Loucy (cell line): ENCODE measurements at regions not wholly inside any gene's neighbourhood (a gene's known extent, or its start where the extent isn't known, plus 50 kb on each side); places are given as distances from the start of the nearest gene placed in this dataset.
"Not testable (repeated sequence)": the region's sequence is repeated elsewhere in the genome, so short reads cannot be mapped to it uniquely, and the experiment has no call there.

Experiments
- H2AFZ ChIP-seq: fragments of 200-600 bp; sonication (generic); 2 replicates; pipeline ENCODE4 v1.6.0; 2016; ENCODE audit warnings: antibody characterized with exemption, mild to moderate bottlenecking, low read length, moderate library complexity
- H3F3A ChIP-seq: fragments of 200-600 bp; 2 replicates; pipeline ENCODE4 v1.6.0; 2016; ENCODE audit warnings: antibody characterized with exemption, low read depth, mild to moderate bottlenecking
- H3K27me3 ChIP-seq: fragments of 200-600 bp; sonication (generic); 2 replicates; pipeline ENCODE4 v1.6.1; 2014; ENCODE audit warnings: low read length, mild to moderate bottlenecking; ENCODE audit not compliant: insufficient read depth, poor library complexity, severe bottlenecking
- H3K36me3 ChIP-seq: fragments of 200-600 bp; sonication (generic); 2 replicates; pipeline ENCODE4 v1.6.1; 2016; ENCODE audit warnings: low read length; ENCODE audit not compliant: insufficient read depth
- H3K4me1 ChIP-seq: fragments of 200-600 bp; sonication (generic); 2 replicates; pipeline ENCODE4 v1.5.1; 2014; ENCODE audit warnings: low read length, mild to moderate bottlenecking; ENCODE audit not compliant: insufficient read depth, poor library complexity, severe bottlenecking
- H3K4me2 ChIP-seq: fragments of 200-600 bp; sonication (generic); 2 replicates; pipeline ENCODE4 v1.6.0; 2014; ENCODE audit warnings: antibody characterized with exemption, low read length, low read depth, mild to moderate bottlenecking; ENCODE audit not compliant: poor library complexity, severe bottlenecking
- H3K4me3 ChIP-seq: fragments of 200-600 bp; sonication (generic); 2 replicates; pipeline ENCODE4 v1.5.1; 2014; ENCODE audit warnings: low read length, mild to moderate bottlenecking, mixed read lengths; ENCODE audit not compliant: poor library complexity, severe bottlenecking
- H3K79me2 ChIP-seq: fragments of 200-600 bp; sonication (generic); 2 replicates; pipeline ENCODE4 v1.6.1; 2014; ENCODE audit warnings: low read length; ENCODE audit not compliant: insufficient read depth
- H3K9ac ChIP-seq: fragments of 200-600 bp; sonication (generic); 2 replicates; pipeline ENCODE4 v1.6.0; 2014; ENCODE audit warnings: mild to moderate bottlenecking, low read depth, low read length, moderate library complexity; ENCODE audit not compliant: poor library complexity, severe bottlenecking
- H3K9me2 ChIP-seq: fragments of 200-600 bp; sonication (generic); replicated peaks from 2 replicates; pipeline ENCODE4 v1.6.1; 2016; ENCODE audit warnings: low read depth, low read length, mixed read lengths
- H3K9me3 ChIP-seq: fragments of 200-600 bp; sonication (generic); 2 replicates; pipeline ENCODE4 v1.6.1; 2014; ENCODE audit warnings: mild to moderate bottlenecking, antibody characterized with exemption, low read length, low read depth; ENCODE audit not compliant: insufficient read depth
- H4K20me1 ChIP-seq: fragments of 200-600 bp; sonication (generic); 2 replicates; pipeline ENCODE4 v1.6.0; 2014; ENCODE audit warnings: antibody characterized with exemption, low read length, mild to moderate bottlenecking; ENCODE audit not compliant: insufficient read depth, poor library complexity, severe bottlenecking
- CTCF ChIP-seq: fragments of 200-600 bp; sonication (generic); conservative IDR thresholded peaks from 2 replicates; pipeline ENCODE4 v1.5.1; 2014; ENCODE audit warnings: mild to moderate bottlenecking, antibody characterized with exemption, low read length
- EZH2phosphoT487 ChIP-seq: fragments of 200-600 bp; IDR thresholded peaks from 2 replicates; pipeline ENCODE4 v1.6.1; 2018; ENCODE audit warnings: antibody characterized with exemption, mild to moderate bottlenecking, moderate library complexity, borderline replicate concordance

DNA sequence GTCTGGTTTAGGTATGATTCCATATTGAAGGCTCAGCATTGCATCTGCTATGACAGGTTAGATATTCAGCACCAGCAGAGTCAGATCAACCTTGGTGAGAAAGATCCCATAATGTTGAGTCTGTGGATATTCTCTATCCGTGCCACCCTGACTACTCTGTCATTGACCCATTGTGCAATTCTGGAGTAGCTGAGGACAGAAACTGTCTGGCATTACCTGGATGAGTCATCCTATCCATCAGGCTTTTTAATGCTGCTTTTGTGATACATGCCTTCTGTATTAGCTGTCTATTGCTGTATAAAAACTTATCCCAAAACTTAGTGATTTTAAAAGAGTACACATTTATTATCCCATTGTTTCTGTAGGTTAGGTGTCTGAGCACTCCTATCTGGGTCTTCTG lies 189.1 kb upstream of the FAT3 start:
- H3K4me2 ChIP-seq: no peak overlapping the region
- H3K36me3 ChIP-seq: no peaks in the 10 kb centered on the region
- H3K79me2 ChIP-seq: no peaks in the 10 kb centered on the region
- no peaks in the 10 kb centered on the region for H4K20me1 ChIP-seq
- no peak overlapping the region for H3K4me3 ChIP-seq
- H3F3A ChIP-seq: no peaks in the 10 kb centered on the region
- no peaks in the 10 kb centered on the region for H3K9me3 ChIP-seq
- H3K9me2 ChIP-seq: no peaks in the 10 kb centered on the region
- H3K27me3 ChIP-seq: no peaks in the 10 kb centered on the region
- H3K4me1 ChIP-seq: no peaks in the 10 kb centered on the region
- no peak for TF ChIP-seq EZH2phosphoT487
- TF ChIP-seq CTCF: no peak
- no peak overlapping the region for H3K9ac ChIP-seq
- no peak overlapping the region for H2AFZ ChIP-seq

- not testable (repeated sequence) for H3K9ac ChIP-seq, H4K20me1 ChIP-seq, H3K9me2 ChIP-seq, H3K79me2 ChIP-seq, H3F3A ChIP-seq, H3K9me3 ChIP-seq, H3K36me3 ChIP-seq, H3K4me1 ChIP-seq, H2AFZ ChIP-seq, H3K27me3 ChIP-seq, H3K4me3 ChIP-seq, H3K4me2 ChIP-seq
Measured at GRCh38 chr11:92027136-92027535, 197.5 kb upstream of the FAT3 start.

GRCh38 chr11:92026664-92027063 lies 198.0 kb upstream of the FAT3 start:
- Histone ChIP-seq H3K4me1 (no peaks in the 10 kb centered on the region), H3K9me2 (no peaks in the 10 kb centered on the region; the same call in 1 of the 2 replicates), H3K9ac (no peak overlapping the region), H3K79me2 (no peaks in the 10 kb centered on the region), H3K27me3 (no peaks in the 10 kb centered on the region), H3K9me3 (no peaks in the 10 kb centered on the region), H3K36me3 (no peaks in the 10 kb centered on the region), H2AFZ (no peak overlapping the region), H3F3A (no peaks in the 10 kb centered on the region), H3K4me3 (no peak overlapping the region), H4K20me1 (no peaks in the 10 kb centered on the region), H3K4me2 (no peak overlapping the region)
- no peak for TF ChIP-seq EZH2phosphoT487

DNA sequence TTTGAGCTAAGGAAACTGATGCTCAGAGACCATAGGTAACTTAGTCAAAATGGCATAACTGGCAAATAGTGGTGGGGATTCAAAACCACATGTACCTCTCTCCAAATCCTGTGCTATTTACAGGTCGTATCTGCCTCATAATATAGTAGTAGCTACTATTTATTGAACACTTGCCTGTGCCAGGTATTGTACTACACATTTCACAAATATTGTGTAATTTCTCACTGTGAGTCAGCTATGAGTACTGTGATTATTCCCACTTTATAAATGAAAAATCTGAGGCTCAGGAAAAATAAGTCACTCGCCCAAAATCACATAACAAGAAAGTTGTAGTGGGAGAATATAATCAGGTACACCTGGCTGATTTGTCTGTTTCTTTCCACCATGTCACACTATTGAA lies 199.8 kb upstream of the FAT3 start:
- H3K9ac ChIP-seq: no peak overlapping the region
- H2AFZ ChIP-seq: no peak overlapping the region
- H3K27me3 ChIP-seq: no peaks in the 10 kb centered on the region
- TF ChIP-seq CTCF: no peak
- no peak for TF ChIP-seq EZH2phosphoT487
- H3F3A ChIP-seq: no peaks in the 10 kb centered on the region
- H3K4me2 ChIP-seq: no peak overlapping the region
- H3K9me2 ChIP-seq: no peaks in the 10 kb centered on the region; the same call in 1 of the 2 replicates
- no peaks in the 10 kb centered on the region for H3K79me2 ChIP-seq
- H3K36me3 ChIP-seq: no peaks in the 10 kb centered on the region
- peaks cover 2% of the 10 kb centered on the region for H3K4me1 ChIP-seq
- no peaks in the 10 kb centered on the region for H3K9me3 ChIP-seq
- no peaks in the 10 kb centered on the region for H4K20me1 ChIP-seq
- no peak overlapping the region for H3K4me3 ChIP-seq
